Coronary artery (tissue), 2 donors: ENCODE measurements at regions not wholly inside any gene's neighbourhood (a gene's known extent, or its start where the extent isn't known, plus 50 kb on each side); places are given as distances from the start of the nearest gene placed in this dataset.

Experiments
- DNase-seq: peaks from one replicate; pipeline ENCODE4 v3.0.0-alpha.2; 2017; ENCODE audit warnings: low spot score
- H3K27ac ChIP-seq, 2 donors: fragments of 200-600 bp; sonication (generic); one replicate each; pipeline ENCODE4 v1.5.1; 2016 to 2019
- H3K4me3 ChIP-seq: fragments of 200-600 bp; sonication (generic); 2 replicates; pipeline ENCODE4 v1.5.1; 2016; ENCODE audit warnings: mild to moderate bottlenecking, moderate library complexity
- CTCF ChIP-seq: fragments of 200-600 bp; sonication (generic); IDR thresholded peaks from one replicate; pipeline ENCODE4 v1.5.1; 2019; ENCODE audit warnings: antibody characterized with exemption

GRCh38 chr17:63032142-63032541 is 66.1 kb downstream of the TANC2 start:
- no peak for TF ChIP-seq CTCF
- H3K27ac ChIP-seq = no peak overlapping the region
- no peak overlapping the region for H3K4me3 ChIP-seq
- no peak for DNase-seq

GRCh38 chr17:63033142-63033541 is 67.1 kb downstream of the TANC2 start:
- DNase-seq = no peak

GRCh38 chr17:63035271-63035670 is 69.2 kb downstream of the TANC2 start:
- Histone ChIP-seq H3K27ac (no peak overlapping the region), H3K4me3 (no peak overlapping the region)
- no peak for TF ChIP-seq CTCF
- DNase-seq = no peak

More at GRCh38 chr17:63033142-63033541, 67.1 kb downstream of the TANC2 start:
- no peak overlapping the region for H3K4me3 ChIP-seq
- no peak for TF ChIP-seq CTCF
- H3K27ac ChIP-seq = no peak overlapping the region

GRCh38 chr17:63035695-63036094 is 69.7 kb downstream of the TANC2 start:
- TF ChIP-seq CTCF = no peak
- Histone ChIP-seq H3K27ac (no peak overlapping the region), H3K4me3 (no peak overlapping the region)
- no peak for DNase-seq

GRCh38 chr17:63039342-63039741 is 73.3 kb downstream of the TANC2 start:
- Histone ChIP-seq H3K4me3 (no peak overlapping the region), H3K27ac (no peak overlapping the region)
- no peak for DNase-seq
- no peak for TF ChIP-seq CTCF

GRCh38 chr17:63039899-63040602 is 74.0 kb downstream of the TANC2 start:
- peak overlapping the region; percentile 11 for H3K4me3 ChIP-seq
- DNase-seq = no peak
- no peak overlapping the region for H3K27ac ChIP-seq
- TF ChIP-seq CTCF = no peak

- Histone ChIP-seq H3K27ac (no peak overlapping the region), H3K4me3 (no peak overlapping the region)
- DNase-seq = no peak
- no peak for TF ChIP-seq CTCF
Measured at GRCh38 chr17:63040816-63041215, 74.8 kb downstream of the TANC2 start.
